Gastrocnemius medialis (tissue), 4 donors: ENCODE measurements at regions not wholly inside any gene's neighbourhood (a gene's known extent, or its start where the extent isn't known, plus 50 kb on each side); places are given as distances from the start of the nearest gene placed in this dataset.

ENCODE experiments used
- CTCF ChIP-seq, 5 experiments: fragments of 450-650 bp in 3 of 5; fragments of 200-600 bp in 2 of 5; sonication (generic) in 2 of 5; IDR thresholded peaks in 4 of 5; conservative IDR thresholded peaks in 1 of 5; 1 replicate in 4 of 5; 2 replicates in 1 of 5; pipeline ENCODE4 v1.5.1; 2016 to 2019; ENCODE audit warnings: antibody characterized with exemption in 5 of 5, mild to moderate bottlenecking in 3 of 5, moderate library complexity in 3 of 5
- POLR2A ChIP-seq, 2 donors: fragments of 450-650 bp; IDR thresholded peaks; one replicate each; pipeline ENCODE4 v1.6.1; 2017; ENCODE audit warnings: antibody characterized with exemption in 2 of 2, mild to moderate bottlenecking in 2 of 2, moderate library complexity in 2 of 2

- TF ChIP-seq CTCF (IDR thresholded peaks at IDR 0.05 in 4 of 5, conservative IDR thresholded peaks at IDR 0.05 in 1 of 5) (no peak), POLR2A (IDR thresholded peaks at IDR 0.05) (no peak)
Observed at GRCh38 chr3:159273070-159273469, 471.2 kb downstream of the MFSD1 start.
